ENCODE measurements at regions not wholly inside any gene's neighbourhood (a gene's known extent, or its start where the extent isn't known, plus 50 kb on each side); places are given as distances from the start of the nearest gene placed in this dataset.

DNA sequence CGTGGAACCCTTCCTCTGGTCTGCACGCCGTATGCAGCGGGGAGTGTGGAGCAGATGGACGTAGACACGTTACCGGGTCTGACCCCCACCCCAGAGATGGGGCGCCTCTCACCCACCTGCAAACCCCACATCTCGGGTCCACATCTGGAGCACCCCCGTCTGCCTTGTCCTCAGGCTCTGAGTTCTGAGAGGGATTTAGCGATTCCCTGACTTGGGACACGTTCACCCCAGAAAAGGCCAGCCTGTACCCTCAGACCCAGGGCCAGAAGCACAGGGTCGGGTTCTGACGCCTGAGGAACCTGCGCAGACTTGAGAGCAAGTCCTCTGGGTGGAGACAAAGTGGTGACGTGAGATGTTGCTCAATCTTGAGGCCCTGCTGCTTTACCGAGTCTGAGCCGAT, 1138.5 kb downstream of the BRD1 start:
- TF ChIP-seq, protein P1, sequence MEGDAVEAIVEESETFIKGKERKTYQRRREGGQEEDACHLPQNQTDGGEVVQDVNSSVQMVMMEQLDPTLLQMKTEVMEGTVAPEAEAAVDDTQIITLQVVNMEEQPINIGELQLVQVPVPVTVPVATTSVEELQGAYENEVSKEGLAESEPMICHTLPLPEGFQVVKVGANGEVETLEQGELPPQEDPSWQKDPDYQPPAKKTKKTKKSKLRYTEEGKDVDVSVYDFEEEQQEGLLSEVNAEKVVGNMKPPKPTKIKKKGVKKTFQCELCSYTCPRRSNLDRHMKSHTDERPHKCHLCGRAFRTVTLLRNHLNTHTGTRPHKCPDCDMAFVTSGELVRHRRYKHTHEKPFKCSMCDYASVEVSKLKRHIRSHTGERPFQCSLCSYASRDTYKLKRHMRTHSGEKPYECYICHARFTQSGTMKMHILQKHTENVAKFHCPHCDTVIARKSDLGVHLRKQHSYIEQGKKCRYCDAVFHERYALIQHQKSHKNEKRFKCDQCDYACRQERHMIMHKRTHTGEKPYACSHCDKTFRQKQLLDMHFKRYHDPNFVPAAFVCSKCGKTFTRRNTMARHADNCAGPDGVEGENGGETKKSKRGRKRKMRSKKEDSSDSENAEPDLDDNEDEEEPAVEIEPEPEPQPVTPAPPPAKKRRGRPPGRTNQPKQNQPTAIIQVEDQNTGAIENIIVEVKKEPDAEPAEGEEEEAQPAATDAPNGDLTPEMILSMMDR (IDR thresholded peaks at IDR 0.05; ENCODE audit: insufficient read depth, low read length): no peak
- TF ChIP-seq GABPA (IDR thresholded peaks at IDR 0.05; ENCODE audit: low read depth): no peak
- TF ChIP-seq, protein P2, sequence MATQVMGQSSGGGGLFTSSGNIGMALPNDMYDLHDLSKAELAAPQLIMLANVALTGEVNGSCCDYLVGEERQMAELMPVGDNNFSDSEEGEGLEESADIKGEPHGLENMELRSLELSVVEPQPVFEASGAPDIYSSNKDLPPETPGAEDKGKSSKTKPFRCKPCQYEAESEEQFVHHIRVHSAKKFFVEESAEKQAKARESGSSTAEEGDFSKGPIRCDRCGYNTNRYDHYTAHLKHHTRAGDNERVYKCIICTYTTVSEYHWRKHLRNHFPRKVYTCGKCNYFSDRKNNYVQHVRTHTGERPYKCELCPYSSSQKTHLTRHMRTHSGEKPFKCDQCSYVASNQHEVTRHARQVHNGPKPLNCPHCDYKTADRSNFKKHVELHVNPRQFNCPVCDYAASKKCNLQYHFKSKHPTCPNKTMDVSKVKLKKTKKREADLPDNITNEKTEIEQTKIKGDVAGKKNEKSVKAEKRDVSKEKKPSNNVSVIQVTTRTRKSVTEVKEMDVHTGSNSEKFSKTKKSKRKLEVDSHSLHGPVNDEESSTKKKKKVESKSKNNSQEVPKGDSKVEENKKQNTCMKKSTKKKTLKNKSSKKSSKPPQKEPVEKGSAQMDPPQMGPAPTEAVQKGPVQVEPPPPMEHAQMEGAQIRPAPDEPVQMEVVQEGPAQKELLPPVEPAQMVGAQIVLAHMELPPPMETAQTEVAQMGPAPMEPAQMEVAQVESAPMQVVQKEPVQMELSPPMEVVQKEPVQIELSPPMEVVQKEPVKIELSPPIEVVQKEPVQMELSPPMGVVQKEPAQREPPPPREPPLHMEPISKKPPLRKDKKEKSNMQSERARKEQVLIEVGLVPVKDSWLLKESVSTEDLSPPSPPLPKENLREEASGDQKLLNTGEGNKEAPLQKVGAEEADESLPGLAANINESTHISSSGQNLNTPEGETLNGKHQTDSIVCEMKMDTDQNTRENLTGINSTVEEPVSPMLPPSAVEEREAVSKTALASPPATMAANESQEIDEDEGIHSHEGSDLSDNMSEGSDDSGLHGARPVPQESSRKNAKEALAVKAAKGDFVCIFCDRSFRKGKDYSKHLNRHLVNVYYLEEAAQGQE (IDR thresholded peaks at IDR 0.05; ENCODE audit: insufficient replicate concordance, low read depth): no peak
- no peak for TF ChIP-seq POLR2AphosphoS5 (IDR thresholded peaks at IDR 0.05; ENCODE audit: low read depth)

All from HL-60 (cell line).